Stimulated activated CD4-positive, alpha-beta T cell treated with anti-CD3 and anti-CD28 coated beads, Interleukin-1b, Interleukin-23, amount 100 ng/mL, for 48 hours (primary cell): ENCODE measurements at regions not wholly inside any gene's neighbourhood (a gene's known extent, or its start where the extent isn't known, plus 50 kb on each side); places are given as distances from the start of the nearest gene placed in this dataset.

Experiments used
- DNase-seq: peaks from one replicate; pipeline ENCODE4 v3.0.0-alpha.2; 2020

DNA sequence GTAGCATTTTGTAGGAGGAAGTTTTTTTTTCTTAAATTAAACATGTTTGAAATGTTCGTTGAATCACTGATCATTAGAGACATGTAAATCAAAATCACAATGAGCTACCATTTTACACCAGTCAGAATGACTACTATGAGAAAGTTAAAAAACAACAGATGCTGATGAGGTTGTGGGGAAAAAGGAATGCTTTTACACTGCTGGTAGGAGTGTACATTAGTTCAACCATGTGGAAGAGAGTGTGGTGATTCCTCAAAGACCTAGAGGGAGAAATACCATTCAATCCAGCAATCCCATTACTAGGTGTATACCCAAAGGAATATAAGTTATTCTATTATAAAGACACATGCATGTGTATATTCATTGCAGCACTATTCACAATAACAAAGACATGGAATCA is 122.0 kb upstream of the ARGLU1 start:
- no peak for DNase-seq

DNA sequence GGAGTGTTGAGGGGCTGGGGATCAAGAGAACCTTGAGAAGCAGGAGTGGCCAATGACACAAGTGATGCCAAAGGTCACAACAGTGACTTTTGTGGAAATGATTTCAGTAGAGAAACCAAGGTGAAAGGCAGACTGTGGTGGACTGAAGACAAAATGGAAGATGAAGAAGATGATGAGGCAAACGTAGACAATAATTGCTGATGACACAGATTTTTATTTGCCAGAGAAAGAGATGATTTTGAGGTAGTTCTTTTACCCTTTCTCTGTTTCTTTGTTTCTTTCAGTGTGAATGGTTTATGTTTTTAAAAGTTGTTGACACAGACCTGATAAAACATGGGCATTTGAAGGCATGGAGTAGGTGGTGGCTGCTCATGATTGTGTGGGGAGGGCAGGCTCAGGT is 121.0 kb upstream of the ARGLU1 start:
- no peak for DNase-seq

DNA sequence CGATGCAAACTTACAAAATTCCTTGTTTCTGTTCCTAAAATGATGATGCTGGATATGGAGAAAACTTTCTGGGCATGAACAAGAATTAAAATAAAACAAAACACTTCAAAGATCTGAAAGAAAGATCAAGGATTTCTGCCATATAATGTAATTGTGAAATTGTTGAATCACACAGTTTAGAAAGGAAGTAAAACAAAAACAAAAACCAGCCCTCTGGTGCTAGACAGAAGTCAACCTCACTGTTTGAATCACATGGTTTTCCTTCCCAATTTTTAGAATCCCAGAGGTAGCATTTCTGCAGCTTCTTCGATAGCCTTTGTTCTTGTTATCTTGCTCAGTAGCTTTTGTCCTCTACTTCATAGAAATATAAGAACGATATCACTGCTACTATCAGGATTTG is 118.2 kb upstream of the ARGLU1 start:
- no peak for DNase-seq

DNA sequence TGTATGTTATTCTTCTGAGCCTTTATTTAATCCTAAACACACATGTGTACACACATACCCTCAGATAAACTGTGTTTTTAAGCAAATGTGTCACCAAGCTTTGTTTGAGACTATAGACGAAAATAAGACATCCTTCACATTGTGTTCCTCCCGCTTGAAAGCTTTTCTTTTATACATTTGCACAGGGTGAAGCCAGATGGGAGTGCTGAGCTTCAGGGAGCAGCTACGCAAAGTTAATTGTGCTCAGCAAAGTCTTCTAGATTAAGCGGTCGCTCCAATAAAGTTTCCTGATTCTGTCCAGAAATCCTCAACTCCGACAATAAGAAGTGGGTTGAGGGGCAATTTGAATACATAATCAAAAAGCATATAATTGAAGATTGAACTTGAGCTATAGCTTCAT is 117.2 kb upstream of the ARGLU1 start:
- no peak for DNase-seq

- no peak for DNase-seq
These were observed 116.0 kb upstream of the ARGLU1 start for GRCh38 chr13:106683918-106684317.

DNA sequence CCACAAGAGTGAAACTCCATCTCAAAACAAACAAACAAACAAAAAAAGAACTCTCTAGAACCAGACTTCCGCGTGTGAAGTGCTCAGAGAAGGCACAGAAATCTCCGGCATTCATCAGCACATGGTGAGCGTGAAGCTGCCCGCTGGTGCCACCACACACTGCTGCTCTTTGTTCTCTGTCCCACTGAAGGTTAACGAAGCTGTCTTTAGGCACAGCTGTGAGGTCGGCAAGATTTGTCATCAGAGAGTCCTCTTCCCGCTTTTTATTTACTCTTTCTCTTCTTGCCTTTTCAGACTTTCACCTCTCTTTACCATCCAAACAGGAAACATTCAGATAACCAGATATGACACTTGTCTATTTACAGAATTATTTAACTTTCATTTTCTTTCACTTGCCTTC is 115.2 kb upstream of the ARGLU1 start:
- no peak for DNase-seq

DNA sequence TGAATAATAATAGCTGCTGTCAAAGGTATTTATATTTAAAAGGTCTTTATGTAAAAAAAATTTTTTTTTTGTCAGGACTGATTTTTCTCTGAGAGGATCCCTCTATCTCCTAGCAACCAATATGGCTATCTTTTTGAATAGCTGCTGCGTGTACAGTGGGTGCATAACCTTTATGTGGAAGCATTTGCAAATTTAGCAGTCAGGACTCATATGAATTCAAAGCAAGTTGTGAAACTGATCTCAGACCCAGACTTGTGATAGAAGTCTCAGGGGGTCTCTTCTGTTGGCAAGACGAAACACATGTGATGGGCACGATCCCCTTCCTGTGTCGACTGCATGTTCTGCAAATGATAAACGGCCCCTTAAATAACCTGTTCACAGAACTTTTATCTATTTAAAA is 114.1 kb upstream of the ARGLU1 start:
- DNase-seq: no peak

DNA sequence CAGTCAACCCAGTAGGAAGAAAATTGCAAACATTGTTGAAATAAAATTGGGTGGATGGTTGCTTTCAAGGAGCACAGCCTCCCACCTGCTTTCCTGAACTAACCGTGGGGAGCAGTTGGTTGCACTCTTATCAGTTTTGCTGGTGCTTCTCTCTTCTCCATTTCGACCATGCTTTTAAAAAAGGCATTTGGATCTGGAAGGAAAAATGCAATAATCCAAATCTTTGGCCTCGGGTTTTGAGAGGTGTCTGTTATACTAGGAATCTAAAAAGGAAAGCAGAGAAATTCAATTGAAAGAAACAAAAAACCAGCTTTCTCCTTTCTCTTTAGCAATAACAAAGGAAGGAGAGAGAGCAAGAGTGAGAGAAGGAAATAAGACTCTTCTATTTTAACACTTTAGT is 113.6 kb upstream of the ARGLU1 start:
- DNase-seq: no peak

DNA sequence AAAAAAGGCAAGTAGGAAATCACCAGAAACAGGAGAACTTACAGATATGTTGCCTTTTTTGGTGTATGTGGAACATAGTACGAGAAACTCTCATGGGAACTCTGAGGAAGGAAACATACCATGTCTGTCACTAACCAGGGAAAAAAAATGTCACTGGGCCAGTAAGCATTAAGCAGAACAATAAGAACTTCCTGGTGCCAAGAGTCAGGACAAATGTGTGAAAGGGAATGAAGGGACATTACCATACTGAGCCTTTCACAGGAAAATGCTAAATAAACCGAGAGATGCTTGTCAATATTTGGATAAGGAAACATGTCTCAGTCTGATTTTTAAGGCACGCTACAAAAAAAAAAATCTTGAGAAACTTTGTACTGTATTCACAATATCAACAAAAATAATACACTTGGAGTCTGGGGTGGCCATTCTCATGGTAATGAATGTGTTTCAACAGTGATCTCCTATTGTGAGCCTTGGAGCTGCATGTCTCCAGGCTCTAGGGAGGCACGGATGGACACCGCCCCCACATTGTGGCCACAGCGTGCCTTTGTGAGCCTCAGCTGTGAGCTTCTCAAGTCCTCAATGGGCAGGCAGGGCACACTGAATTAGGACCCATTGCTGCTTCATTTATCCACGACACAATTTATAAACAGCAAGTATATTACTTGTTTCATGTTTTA is 113.0 kb upstream of the ARGLU1 start:
- DNase-seq: no peak

- no peak for DNase-seq
These were observed 110.9 kb upstream of the ARGLU1 start for GRCh38 chr13:106678646-106679418.

- DNase-seq: no peak
These were observed 107.4 kb upstream of the ARGLU1 start for GRCh38 chr13:106675311-106675710.

GRCh38 chr13:106660746-106661625 is 93.0 kb upstream of the ARGLU1 start:
- no peak for DNase-seq

DNA sequence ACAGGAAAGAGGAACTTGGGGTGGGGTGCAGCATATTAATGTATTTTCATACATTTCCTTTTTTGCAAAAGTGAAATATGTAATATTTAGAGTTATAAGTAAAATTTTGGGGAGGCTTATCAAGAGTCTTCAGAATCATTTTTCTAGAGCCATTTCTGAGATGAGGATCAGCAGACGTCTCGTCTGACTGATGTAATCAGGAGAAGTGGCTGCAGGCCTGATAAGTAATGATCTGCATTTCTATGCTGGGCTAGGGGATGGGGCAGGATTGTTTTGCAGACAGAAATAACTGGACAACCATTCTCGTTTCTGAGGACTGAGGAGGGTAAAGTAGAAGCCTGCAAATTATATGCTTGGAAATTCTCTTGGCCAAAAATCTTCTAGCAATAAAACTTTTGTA is 89.2 kb upstream of the ARGLU1 start:
- DNase-seq: no peak

- no peak for DNase-seq
These were observed 88.2 kb upstream of the ARGLU1 start for GRCh38 chr13:106656186-106656585.

GRCh38 chr13:106651442-106651841 is 83.5 kb upstream of the ARGLU1 start:
- no peak for DNase-seq

GRCh38 chr13:106650690-106651205 is 82.8 kb upstream of the ARGLU1 start:
- no peak for DNase-seq

GRCh38 chr13:106649495-106649894 is 81.6 kb upstream of the ARGLU1 start:
- no peak for DNase-seq

DNA sequence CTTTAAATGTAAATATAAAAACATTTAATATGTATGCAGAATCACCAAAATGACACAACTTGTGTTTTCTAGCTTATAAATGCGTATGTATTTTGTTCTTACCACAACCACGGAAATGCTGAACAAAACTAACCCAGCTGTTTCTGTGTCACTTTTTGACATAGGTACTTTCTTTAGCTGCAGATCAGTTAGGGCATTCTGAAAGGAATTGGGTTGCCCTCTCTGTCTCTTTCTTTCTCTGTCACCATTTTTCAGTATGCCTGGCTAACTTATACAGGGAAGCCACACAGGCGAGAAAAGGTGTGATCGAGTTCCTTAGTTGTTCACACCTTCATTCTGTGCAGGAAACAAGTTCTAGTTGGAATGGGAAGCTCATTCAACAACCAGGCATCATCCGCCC is 72.6 kb upstream of the ARGLU1 start:
- DNase-seq: no peak

GRCh38 chr13:106637519-106637918 is 69.6 kb upstream of the ARGLU1 start:
- DNase-seq: no peak

DNA sequence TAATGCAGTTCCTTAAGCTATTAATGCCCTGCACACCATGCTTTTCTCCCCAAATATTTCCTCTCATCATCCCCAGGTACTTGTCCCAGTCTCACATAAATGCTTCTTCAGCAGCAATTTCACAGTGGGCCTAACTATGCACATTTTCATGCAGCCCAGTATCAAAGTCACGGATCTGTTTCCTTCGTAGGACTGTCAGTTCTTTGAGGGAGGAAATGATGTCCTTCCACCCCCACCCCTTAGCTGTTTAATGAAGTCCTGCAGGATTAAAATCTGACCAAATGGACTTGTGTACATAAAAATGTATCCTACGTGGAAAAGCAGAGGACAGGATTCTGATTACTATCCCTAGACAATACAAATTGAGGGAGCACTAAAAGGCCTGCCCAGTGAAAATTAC is 68.6 kb upstream of the ARGLU1 start:
- no peak for DNase-seq

- no peak for DNase-seq
These were observed 67.7 kb upstream of the ARGLU1 start for GRCh38 chr13:106635616-106636015.

GRCh38 chr13:106633321-106633720 is 65.4 kb upstream of the ARGLU1 start:
- DNase-seq: no peak

DNA sequence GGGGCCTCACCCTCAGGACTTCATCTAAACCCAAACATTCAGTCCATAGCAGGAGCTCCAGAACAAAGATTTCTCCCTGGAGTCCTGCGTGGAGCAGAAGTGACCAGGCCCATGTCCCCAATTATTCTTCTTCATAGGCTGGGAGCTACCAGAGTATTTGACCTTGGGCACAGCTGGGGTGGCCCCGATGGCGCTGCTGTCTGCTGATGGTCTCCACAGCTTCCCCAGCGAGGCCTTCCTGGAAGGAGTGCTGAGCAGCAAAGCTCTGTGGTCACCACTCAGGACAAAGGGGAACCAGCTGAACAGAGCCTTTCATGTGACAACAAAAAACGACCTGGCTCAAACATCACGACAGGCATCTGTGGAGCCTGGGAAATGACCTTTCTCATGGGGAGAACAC is 62.7 kb upstream of the ARGLU1 start:
- DNase-seq: no peak

- DNase-seq: no peak
These were observed 62.2 kb upstream of the ARGLU1 start for GRCh38 chr13:106630162-106630561.
